ENCODE measurements at regions not wholly inside any gene's neighbourhood (a gene's known extent, or its start where the extent isn't known, plus 50 kb on each side); places are given as distances from the start of the nearest gene placed in this dataset.

DNA sequence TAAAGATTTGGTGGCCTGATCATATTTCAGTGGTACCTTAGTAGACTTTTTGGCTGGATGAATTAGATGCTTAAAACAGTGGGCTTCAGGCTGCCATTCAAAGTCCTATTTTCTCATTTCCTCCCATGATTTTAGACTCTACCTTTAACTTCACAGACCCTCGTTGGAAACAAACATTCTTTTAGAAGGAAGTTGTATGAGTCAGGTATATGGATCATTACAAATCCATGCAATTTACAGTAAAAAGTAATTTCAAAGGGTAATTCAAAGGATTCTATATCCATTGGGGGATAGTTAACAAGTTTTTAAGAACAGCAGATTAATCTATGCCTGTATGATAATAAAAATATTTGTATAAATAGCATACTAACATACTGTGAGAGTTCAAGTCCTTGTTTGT is 216.9 kb upstream of the RRP15 start:
- DNase-seq (ENCODE audit: low read depth, low spot score) (no peak), FAIRE-seq (no peak), ATAC-seq (no peak)
- Histone ChIP-seq H3K9ac (ENCODE audit: control insufficient read depth, insufficient read depth, low read length) (no peak overlapping the region), H3K4me2 (ENCODE audit: control insufficient read depth, insufficient read depth) (no peak overlapping the region), H4K20me1 (ENCODE audit: control insufficient read depth, insufficient read depth) (no peaks in the 10 kb centered on the region), H3K27ac (ENCODE audit: control insufficient read depth, insufficient read depth) (no peak overlapping the region), H3K36me3 (ENCODE audit: control insufficient read depth in 2 of 2, insufficient read depth in 2 of 2, low read length in 1 of 2) (no peaks in the 10 kb centered on the region), H2AFZ (ENCODE audit: control insufficient read depth, low read depth, low read length) (no peak overlapping the region), H3K4me1 (ENCODE audit: control insufficient read depth, insufficient read depth, low read length) (no peaks in the 10 kb centered on the region), H3K27me3 (replicated peaks in 1 of 2; ENCODE audit: control insufficient read depth in 2 of 2, insufficient read depth in 2 of 2, low read length in 1 of 2) (no peaks in the 10 kb centered on the region; a peak in 1 of 4 replicates), H3K79me2 (ENCODE audit: control insufficient read depth, insufficient read depth, low read length) (no peaks in the 10 kb centered on the region), H3K9me3 (replicated peaks; ENCODE audit: control insufficient read depth, insufficient read depth, low read length) (no peaks in the 10 kb centered on the region), H3K4me3 (no peak overlapping the region)
- ChIA-PET CTCF (no interaction called here), POLR2A (no interaction called here), SMC1A (ENCODE audit: uncharacterized antibody, unreplicated experiment) (no interaction called here), RAD21 (ENCODE audit: unreplicated experiment) (no interaction called here)
- BruUV-seq (replicated peaks): no TSS peak
- whole genome bisulfite sequencing (ENCODE audit: insufficient coverage, insufficient replicate concordance, low lambda C conversion rate, missing lambda C conversion rate): 0% methylated on average over 1 of the region's 1 CpG
- no peak for TF ChIP-seq TBL1XR1 (IDR thresholded peaks at IDR 0.05; ENCODE audit: low read depth, low read length)
- no peak for TF ChIP-seq CBX5 (IDR thresholded peaks at IDR 0.05; ENCODE audit: low read depth)
- TF ChIP-seq, protein P1, sequence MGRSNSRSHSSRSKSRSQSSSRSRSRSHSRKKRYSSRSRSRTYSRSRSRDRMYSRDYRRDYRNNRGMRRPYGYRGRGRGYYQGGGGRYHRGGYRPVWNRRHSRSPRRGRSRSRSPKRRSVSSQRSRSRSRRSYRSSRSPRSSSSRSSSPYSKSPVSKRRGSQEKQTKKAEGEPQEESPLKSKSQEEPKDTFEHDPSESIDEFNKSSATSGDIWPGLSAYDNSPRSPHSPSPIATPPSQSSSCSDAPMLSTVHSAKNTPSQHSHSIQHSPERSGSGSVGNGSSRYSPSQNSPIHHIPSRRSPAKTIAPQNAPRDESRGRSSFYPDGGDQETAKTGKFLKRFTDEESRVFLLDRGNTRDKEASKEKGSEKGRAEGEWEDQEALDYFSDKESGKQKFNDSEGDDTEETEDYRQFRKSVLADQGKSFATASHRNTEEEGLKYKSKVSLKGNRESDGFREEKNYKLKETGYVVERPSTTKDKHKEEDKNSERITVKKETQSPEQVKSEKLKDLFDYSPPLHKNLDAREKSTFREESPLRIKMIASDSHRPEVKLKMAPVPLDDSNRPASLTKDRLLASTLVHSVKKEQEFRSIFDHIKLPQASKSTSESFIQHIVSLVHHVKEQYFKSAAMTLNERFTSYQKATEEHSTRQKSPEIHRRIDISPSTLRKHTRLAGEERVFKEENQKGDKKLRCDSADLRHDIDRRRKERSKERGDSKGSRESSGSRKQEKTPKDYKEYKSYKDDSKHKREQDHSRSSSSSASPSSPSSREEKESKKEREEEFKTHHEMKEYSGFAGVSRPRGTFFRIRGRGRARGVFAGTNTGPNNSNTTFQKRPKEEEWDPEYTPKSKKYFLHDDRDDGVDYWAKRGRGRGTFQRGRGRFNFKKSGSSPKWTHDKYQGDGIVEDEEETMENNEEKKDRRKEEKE (IDR thresholded peaks at IDR 0.05): no peak
- no peak for TF ChIP-seq ZNF24 (IDR thresholded peaks at IDR 0.05)
- no peak for TF ChIP-seq SPI1 (IDR thresholded peaks at IDR 0.05; ENCODE audit: borderline replicate concordance, insufficient read depth, low read depth, low read length)
- no peak for TF ChIP-seq TCF12 (IDR thresholded peaks at IDR 0.05; ENCODE audit: low read depth, low read length)
- no peak for TF ChIP-seq KAT2A (conservative IDR thresholded peaks at IDR 0.05; ENCODE audit: control insufficient read depth, low read depth, low read length)
- TF ChIP-seq, protein P2, sequence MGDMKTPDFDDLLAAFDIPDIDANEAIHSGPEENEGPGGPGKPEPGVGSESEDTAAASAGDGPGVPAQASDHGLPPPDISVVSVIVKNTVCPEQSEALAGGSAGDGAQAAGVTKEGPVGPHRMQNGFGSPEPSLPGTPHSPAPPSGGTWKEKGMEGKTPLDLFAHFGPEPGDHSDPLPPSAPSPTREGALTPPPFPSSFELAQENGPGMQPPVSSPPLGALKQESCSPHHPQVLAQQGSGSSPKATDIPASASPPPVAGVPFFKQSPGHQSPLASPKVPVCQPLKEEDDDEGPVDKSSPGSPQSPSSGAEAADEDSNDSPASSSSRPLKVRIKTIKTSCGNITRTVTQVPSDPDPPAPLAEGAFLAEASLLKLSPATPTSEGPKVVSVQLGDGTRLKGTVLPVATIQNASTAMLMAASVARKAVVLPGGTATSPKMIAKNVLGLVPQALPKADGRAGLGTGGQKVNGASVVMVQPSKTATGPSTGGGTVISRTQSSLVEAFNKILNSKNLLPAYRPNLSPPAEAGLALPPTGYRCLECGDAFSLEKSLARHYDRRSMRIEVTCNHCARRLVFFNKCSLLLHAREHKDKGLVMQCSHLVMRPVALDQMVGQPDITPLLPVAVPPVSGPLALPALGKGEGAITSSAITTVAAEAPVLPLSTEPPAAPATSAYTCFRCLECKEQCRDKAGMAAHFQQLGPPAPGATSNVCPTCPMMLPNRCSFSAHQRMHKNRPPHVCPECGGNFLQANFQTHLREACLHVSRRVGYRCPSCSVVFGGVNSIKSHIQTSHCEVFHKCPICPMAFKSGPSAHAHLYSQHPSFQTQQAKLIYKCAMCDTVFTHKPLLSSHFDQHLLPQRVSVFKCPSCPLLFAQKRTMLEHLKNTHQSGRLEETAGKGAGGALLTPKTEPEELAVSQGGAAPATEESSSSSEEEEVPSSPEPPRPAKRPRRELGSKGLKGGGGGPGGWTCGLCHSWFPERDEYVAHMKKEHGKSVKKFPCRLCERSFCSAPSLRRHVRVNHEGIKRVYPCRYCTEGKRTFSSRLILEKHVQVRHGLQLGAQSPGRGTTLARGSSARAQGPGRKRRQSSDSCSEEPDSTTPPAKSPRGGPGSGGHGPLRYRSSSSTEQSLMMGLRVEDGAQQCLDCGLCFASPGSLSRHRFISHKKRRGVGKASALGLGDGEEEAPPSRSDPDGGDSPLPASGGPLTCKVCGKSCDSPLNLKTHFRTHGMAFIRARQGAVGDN (IDR thresholded peaks at IDR 0.05): no peak
- no peak for TF ChIP-seq TCF7 (IDR thresholded peaks at IDR 0.05; ENCODE audit: borderline replicate concordance)
- TF ChIP-seq NFYA (IDR thresholded peaks at IDR 0.05; ENCODE audit: borderline replicate concordance, low read depth, low read length): no peak
- TF ChIP-seq DPF2 (IDR thresholded peaks at IDR 0.05): no peak
- TF ChIP-seq ZNF384 (IDR thresholded peaks at IDR 0.05; ENCODE audit: borderline replicate concordance, low read depth, low read length): no peak
- no peak for TF ChIP-seq SMARCA5 (IDR thresholded peaks at IDR 0.05)
- TF ChIP-seq MEF2A (IDR thresholded peaks at IDR 0.05; ENCODE audit: insufficient read depth, low read depth, low read length): no peak
- TF ChIP-seq STAT3 (IDR thresholded peaks at IDR 0.05; ENCODE audit: low read depth, low read length): no peak
- TF ChIP-seq NFXL1 (IDR thresholded peaks at IDR 0.05; ENCODE audit: borderline replicate concordance): no peak
- TF ChIP-seq SRF (IDR thresholded peaks at IDR 0.05; ENCODE audit: low read depth in 2 of 2, low read length in 2 of 2): no peak
- in situ Hi-C loops (cut with MboI) (no loop called here), intact Hi-C loops (cut with micrococcal nuclease; ENCODE audit: unreplicated experiment) (no loop called here)
